ENCODE measurements at regions not wholly inside any gene's neighbourhood (a gene's known extent, or its start where the extent isn't known, plus 50 kb on each side); places are given as distances from the start of the nearest gene placed in this dataset.
"Not testable (repeated sequence)": the region's sequence is repeated elsewhere in the genome, so short reads cannot be mapped to it uniquely, and the experiment has no call there.

DNA sequence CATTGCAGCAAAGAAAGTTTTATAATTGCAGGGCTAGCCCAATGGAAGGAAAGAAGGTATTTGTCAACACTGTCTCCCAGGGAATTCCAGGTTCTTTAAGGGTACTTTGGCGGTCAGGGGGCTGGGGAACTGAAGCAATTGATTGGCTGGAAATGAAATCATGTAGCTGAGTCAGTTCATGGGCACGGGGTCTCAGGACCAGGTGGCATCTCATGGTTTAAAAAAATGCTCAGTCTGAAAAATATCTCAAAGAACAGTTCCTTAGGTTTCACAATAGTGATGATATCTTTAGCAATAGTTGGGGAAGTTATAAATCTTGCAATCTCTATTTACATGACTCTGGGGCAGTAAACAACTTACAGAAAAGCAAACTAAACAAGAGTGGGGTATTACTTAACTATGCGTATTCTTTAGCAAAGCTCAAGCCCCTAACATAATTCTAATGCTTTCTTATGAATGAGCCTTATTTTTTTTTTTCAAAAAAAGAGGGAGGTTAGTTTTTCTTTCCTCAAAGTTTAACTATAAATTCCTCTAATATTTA is 376.9 kb upstream of the NRG3 start:
- WGBS, 2 donors, result 53 to 68% methylated on average over 3 of the region's 3 CpGs

GRCh38 chr10:81502677-81503359 is 372.2 kb upstream of the NRG3 start:
- no peak for DNase-seq (ENCODE audit: low spot score in 2 of 2)
- intact Hi-C loops (cut with DNase I; ENCODE audit: low total_unique reads), result no loop called here
- TF ChIP-seq POLR2A (IDR thresholded peaks at IDR 0.05) (no peak), CTCF (IDR thresholded peaks at IDR 0.05) (no peak)
- H3K4me3 ChIP-seq (ENCODE audit: low read depth, poor library complexity, severe bottlenecking), result no peak overlapping the region
- WGBS, 2 donors, result 93 to 94% methylated on average over 33 to 35 of the region's 35 CpGs

More for the DNA sequence above, 376.9 kb upstream of the NRG3 start:
- no peak overlapping the region for H3K4me3 ChIP-seq (ENCODE audit: low read depth, poor library complexity, severe bottlenecking)
- TF ChIP-seq POLR2A (IDR thresholded peaks at IDR 0.05) (no peak), CTCF (IDR thresholded peaks at IDR 0.05) (no peak)
- intact Hi-C loops (cut with DNase I; ENCODE audit: low total_unique reads), result no loop called here
- no peak for DNase-seq (ENCODE audit: low spot score in 2 of 2)

- DNase-seq (ENCODE audit: low spot score in 2 of 2); intact Hi-C loops (cut with DNase I; ENCODE audit: low total_unique reads); H3K4me3 ChIP-seq (ENCODE audit: low read depth, poor library complexity, severe bottlenecking): not testable (repeated sequence)
- 95 to 98% methylated on average over 20 to 23 of the region's 25 CpGs for WGBS, 2 donors
Measured at GRCh38 chr10:81505777-81506176, 369.2 kb upstream of the NRG3 start.

DNA sequence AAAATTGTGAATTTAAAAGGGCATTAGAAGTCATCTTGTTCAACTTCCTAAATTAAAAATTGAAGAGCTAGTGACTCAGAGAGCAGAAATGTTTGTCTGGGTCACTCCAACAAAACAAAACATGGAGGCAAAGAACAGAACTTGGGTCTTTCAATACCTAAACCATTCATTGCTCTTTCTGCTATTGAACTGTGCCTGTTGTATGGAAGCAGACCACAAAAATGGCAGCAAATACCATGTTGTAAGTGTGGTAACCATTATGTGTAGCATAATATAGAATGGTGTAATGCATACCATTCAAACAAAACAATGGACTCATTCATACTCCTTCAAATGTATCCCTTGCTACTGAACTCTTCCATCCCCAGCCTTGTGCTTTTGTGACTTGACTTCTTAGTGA is 360.2 kb upstream of the NRG3 start:
- no peak overlapping the region for H3K4me3 ChIP-seq (ENCODE audit: low read depth, poor library complexity, severe bottlenecking)
- no peak for TF ChIP-seq CTCF (IDR thresholded peaks at IDR 0.05)
- no peak for TF ChIP-seq POLR2A (IDR thresholded peaks at IDR 0.05)
- no peak for DNase-seq (ENCODE audit: low spot score in 2 of 2)
- intact Hi-C loops (cut with DNase I; ENCODE audit: low total_unique reads), result no loop called here

DNA sequence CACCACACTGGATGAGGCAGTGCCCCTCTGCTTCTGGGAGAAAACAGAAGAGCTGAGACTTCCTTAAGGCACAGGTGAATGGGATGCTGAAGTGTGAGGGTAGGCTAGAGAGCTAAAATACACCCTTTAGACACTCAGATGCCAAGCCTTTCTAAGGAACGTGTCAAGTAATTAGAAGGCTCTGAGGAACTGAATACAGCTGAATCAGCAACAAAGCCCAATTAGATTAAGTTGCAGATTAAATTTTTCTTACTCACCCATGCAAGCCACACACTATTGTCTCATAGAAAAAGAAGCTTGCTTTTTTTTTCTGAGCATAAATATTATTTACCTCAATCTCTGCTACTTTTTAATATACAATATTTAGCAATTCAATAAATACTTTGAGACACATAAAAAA is 354.3 kb upstream of the NRG3 start:
- 43 to 62% methylated on average over 1 of the region's 1 CpG for WGBS, 2 donors
- TF ChIP-seq CTCF (IDR thresholded peaks at IDR 0.05), result no peak
- TF ChIP-seq POLR2A (IDR thresholded peaks at IDR 0.05), result no peak
- no peak for DNase-seq (ENCODE audit: low spot score in 2 of 2)
- intact Hi-C loops (cut with DNase I; ENCODE audit: low total_unique reads), result no loop called here
- no peak overlapping the region for H3K4me3 ChIP-seq (ENCODE audit: low read depth, poor library complexity, severe bottlenecking)

DNA sequence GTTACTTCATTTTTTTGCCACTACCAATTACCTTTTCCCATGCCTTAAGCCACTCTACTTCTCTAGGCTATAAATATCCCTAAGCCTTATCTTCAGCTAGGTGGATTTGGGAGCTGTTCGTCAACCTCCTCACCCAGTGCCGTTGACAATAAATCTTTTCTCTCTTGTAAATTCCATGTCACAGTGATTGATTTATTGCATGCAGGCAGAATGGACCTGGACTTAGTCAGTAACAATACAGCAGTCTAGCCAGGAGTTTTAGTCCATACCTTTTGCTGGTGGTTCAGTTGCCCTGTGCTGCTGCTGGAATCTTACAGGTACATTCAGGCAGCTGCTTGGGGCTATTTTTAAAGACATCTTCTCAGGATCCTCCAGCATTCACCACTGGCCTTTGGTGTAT is 350.5 kb upstream of the NRG3 start:
- TF ChIP-seq CTCF (IDR thresholded peaks at IDR 0.05), result no peak
- TF ChIP-seq POLR2A (IDR thresholded peaks at IDR 0.05), result no peak
- intact Hi-C loops (cut with DNase I; ENCODE audit: low total_unique reads), result no loop called here
- 44 to 52% methylated on average over 2 of the region's 2 CpGs for WGBS, 2 donors

More for the DNA sequence above, 350.5 kb upstream of the NRG3 start:
- no peak overlapping the region for H3K4me3 ChIP-seq (ENCODE audit: low read depth, poor library complexity, severe bottlenecking)
- DNase-seq (ENCODE audit: low spot score in 2 of 2), result no peak

Measured in lower leg skin (tissue), 4 donors.